DMS53 treated with DMSO at 0.1 percent for 48 hours (cell line): ENCODE measurements at regions not wholly inside any gene's neighbourhood (a gene's known extent, or its start where the extent isn't known, plus 50 kb on each side); places are given as distances from the start of the nearest gene placed in this dataset.
"Not testable (repeated sequence)": the region's sequence is repeated elsewhere in the genome, so short reads cannot be mapped to it uniquely, and the experiment has no call there.

Experiments used
- DNase-seq: peaks from one replicate; lab custom pipeline; 2025; ENCODE audit not compliant: unreplicated experiment; lab: John Stamatoyannopoulos, UW

DNA sequence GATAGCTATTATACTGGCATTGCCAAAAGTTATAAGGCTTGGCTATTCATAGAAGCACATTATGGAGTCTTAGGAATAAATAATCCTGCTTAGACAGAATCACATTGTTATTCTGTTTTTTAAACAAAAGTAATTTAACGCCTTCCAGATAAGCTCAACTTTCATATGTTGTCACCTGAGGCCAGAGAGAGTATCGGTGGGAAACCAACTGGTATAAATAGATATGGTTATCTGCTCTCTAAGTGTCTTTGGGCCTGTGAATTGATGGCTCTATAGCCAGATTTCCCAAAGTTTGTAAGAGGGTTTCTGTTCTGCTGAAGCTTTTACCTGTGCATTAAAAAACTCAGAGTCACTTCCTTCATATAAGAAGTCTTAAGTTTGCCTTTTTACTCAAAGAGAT lies 1449.4 kb downstream of the CDH11 start:
- DNase-seq, result no peak

DNA sequence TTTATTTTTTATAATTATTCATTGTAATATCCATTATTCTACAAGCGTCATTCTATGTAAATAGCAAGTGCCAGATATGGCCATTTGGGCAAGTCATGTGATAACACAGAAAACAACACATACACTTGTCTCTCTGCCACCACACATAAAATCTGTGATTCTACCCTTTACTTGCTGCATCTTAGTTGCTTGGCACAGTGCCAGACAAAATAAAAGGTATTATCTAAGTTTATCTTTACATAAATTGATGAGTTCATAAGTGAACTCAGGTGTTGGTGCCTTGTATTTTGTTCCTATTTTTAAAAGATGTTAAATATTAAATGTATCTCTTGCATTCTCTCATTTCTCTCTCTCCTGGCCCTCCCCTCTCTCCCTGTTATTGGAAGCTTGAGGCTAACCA lies 1458.7 kb downstream of the CDH11 start:
- no peak for DNase-seq

DNA sequence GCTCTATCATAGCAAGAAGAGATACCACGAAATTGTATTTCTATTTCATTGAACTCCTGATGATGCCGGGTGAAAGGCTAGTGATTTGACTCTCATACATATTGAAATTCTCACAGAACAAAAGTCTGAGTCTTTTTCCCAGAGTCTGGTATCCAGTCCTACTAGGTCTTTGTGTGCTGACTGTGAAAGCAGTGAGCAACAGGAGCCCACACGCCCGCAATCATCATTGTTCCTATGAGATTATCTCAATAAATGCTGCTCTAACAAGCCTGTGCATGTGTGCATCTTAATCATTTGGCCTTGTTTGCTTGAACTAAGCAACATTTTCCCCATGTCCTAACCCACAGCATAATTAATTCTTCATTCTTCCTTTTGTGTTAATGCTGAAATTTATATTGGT lies 1466.0 kb downstream of the CDH11 start:
- DNase-seq, result no peak

DNA sequence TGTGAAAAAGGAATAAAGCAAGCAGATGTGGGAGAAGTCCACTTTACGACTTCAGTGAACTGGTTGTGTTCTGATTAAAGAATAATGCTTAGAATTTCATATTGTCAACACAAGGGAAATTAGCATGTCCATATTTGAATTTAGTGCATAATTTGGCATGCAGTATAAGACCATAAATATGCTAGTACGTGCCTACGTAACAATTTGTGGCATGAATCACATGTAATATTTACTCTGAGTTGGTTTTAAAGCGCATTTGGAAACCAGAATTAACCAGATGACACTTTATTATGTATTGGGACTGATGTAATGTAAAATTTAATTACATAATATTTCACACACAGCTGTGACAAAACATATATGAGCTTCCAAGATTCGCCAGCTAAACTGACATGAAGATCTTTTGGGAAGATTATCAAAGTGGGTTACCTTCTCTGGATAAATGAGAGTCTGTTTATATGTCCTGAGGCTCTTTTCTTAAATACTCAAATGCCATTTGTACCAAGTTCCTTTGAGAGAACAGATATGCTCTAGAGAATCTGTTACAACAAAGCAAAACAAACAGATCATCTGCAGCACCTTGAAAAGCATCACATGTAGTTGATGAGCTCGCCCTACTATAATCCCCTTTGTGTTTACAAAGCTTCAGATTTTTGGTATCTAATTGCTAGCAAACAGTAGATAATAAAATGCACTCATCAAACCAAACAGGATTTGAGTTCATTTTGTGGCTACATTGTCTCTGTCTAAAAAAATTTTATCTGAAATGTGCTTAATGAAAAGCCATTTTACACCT lies 1468.6 kb downstream of the CDH11 start:
- DNase-seq, result peak; percentile 0

DNA sequence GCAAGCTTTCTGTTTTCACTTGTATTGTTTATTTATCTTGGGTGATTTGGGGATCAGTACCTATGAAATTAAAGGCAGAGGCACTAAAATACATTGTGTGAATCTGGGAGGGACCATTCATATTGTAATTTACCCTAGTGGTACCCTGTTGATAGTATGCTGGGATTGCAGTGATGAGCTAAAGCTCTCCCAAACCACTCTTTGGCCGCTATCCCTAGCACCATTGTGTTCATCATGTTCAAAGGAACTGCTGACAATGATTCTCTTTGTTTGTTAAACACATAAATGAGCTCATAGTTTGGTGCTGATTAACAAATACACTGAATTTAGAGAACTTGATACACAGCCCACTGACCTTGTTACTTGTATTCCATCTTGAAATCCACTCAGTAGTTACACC lies 1469.8 kb downstream of the CDH11 start:
- DNase-seq, result peak; percentile 2

DNA sequence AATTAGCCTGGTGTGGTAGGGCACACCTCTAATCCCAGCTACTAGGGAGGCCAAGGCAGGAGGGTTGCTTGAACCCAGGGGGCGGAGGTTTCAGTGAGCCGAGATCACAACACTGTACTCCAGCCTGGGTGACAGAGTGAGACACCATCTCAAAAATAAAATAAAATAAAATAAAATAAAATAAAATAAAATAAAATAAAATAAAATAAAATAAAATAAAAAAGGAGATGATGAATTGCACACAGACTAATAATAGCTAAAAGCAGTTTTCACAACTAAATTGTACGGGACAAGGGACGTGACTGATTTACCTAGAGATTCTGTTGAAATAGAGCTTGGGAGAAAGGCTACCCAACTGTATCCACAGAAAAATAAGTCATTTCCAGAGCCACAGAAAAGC lies 1471.3 kb downstream of the CDH11 start:
- DNase-seq, result no peak

DNA sequence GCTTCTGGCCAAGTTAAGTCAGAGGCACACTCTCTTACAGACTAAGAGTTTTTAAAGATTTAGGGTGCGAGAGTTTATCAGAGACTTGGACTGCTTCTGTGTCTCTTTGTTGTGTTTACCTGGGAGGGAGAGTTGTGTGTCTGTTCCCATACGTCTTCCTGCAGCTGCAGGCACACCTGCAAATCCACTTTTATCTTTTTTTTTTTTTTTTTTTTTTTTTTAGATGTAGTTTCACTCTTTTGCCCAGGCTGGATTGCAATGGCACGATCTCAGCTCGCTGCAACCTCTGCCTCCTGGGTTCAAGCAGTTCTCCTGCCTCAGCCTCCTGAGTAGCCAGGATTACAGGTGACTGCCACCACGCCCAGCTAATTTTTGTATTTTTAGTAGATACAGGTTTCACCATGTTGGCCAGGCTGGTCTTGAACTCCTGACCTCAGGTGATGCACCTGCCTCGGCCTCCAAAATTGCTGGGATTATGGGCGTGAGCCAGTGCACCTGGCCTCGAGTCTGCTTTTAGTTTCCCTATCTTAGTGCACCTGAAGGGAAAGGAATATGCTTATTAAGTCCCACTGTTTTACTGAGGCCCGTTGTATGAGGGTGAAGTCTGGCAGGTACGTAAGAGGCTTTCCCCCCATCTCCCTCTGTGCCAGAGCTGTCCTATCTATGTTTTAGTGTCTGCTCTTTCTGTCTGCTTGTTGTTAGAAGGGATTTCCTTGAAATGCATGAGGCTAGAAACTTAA lies 1488.0 kb downstream of the CDH11 start:
- not testable (repeated sequence) for DNase-seq

DNA sequence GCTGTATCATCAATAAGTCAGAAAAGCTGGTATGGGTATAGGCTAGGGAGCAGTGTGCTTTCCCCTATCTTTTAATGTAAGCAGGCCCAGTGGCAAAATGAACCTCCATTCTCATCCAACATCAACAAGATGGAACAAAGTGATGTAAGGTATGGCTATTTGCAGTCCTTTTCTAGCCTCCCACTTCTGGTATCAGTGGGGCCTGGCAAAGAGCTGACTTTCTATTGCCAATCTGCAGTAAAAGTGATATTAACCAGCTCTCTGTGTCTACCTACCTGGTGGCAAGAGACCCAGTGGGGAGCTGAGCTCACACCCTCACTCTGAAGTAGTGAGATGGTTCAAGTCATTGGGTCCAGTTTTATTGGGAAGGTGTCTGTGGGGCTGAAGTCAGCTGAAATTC lies 1492.6 kb downstream of the CDH11 start:
- DNase-seq, result no peak

DNA sequence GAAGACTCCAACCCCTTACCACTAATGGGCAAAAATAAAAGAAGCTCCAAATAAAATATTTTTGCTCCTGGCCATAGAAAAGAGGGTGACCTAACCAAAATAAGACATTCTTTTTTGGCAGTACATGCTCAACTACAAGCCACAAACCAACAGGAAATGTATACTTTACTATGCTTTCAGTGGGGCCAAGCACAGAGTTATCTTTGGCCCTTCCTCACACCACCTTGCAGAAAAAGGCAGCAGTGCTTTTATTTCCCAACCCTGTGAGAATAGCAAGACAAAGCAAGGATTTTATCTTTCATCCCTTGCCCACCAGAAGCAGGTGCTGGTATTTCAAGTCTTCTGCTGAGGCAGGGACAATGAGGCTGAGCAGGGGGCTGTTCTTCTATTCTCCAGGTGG lies 1493.1 kb downstream of the CDH11 start:
- no peak for DNase-seq

DNA sequence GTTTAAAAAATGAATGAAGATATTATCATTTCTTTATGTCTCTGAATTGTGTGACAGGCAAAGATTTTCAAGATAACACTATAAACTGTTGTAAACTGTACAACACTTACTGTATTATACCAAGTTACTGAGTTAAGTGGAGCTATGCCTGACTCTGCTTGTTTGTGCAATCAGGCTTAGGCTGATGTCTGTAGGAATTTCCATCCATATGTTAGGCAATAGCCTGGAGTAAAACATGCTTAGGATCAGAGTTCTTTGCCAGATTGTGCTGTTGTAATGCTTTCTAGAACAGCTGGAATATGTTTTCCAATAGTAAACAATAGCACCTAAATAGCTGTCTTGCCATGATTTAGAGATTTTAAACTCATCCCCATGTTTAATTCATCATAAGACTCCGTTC lies 1496.7 kb downstream of the CDH11 start:
- DNase-seq, result no peak

DNA sequence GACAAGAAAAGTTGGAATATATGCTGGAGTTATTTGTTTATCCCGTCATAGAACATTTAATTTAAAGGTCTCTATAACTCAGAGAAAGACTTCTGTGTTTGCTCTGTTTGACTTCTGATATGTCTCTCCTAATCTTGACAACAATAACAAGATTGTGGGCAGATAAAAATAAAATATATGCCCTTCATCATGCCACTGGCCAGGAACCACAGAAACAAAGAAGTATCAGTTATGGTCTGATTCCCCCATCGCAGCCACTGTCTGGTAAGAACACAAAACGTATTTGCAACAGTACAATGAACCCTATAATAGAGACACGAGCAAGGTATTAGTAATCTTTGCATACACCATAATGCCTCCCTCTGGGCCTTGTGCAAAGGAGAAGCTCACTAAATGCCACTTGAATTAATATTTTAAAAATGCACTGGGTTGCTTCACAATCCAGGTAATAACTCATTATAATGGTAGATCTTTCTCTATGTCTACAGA lies 1498.3 kb downstream of the CDH11 start:
- DNase-seq, result no peak

DNA sequence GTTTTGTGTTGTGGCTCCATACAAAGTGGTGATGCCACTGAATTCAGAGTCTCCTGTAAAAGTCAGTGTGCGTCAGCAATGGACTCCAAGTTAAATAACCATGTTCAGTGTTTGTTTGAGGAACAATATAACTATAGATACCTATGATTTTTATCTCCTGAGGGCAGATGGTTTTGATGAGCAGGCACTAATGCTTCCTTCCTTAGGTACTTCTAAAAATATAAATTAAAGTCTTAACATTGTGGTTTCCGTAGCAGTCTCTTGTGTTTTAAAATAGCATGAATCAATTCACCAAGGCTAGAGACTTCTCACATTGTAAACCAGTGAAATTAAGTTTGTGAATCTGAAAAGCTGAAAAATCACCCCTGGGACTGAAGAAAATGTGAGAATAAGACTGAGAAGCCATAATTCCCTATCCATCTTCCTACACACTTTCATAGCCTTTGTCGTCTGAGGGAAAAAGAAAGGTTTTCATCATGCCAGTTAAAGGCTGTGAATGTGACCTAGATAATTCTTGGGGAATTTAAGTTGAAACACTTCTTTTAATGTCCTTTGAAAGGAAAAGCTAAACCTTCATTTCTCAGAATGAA lies 1502.9 kb downstream of the CDH11 start:
- no peak for DNase-seq

DNA sequence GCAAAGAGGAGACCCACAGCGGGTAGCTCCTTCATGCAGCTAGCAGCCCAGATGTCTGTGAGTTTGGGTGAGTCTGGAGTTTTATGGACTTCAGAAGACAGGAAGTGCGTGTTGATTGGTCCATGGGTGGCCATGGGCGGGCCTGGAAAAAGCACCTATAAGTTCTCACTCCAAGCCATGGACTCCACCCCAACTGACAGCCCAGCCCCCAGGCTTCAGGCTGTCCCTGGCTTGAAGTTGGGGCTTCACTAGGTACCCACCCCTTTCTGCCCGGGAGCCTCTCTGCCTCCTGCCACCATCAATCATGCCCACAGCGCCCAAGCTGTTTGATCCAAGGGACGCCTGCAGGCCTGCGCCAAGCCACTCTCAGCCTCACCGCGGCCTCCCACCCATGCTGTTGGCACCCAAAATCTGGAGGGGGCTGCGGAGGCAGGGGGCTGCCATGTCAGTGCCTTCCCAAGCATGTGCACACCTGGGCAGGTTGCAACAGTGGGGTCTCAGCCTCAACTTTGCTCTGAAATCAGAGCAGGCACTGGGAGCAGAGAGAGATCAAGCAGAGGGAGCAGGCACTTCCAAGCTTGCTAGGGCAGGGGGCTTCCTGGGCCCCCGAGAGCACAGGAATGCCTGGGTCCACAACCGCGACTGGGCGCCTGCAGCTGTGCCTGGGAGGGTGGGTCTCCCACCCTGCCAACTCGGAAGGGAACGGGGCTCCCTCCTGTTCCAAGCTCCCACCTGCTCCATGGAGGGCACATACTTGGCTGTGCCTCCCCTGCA lies 1503.7 kb downstream of the CDH11 start:
- peak; percentile 22 for DNase-seq

DNA sequence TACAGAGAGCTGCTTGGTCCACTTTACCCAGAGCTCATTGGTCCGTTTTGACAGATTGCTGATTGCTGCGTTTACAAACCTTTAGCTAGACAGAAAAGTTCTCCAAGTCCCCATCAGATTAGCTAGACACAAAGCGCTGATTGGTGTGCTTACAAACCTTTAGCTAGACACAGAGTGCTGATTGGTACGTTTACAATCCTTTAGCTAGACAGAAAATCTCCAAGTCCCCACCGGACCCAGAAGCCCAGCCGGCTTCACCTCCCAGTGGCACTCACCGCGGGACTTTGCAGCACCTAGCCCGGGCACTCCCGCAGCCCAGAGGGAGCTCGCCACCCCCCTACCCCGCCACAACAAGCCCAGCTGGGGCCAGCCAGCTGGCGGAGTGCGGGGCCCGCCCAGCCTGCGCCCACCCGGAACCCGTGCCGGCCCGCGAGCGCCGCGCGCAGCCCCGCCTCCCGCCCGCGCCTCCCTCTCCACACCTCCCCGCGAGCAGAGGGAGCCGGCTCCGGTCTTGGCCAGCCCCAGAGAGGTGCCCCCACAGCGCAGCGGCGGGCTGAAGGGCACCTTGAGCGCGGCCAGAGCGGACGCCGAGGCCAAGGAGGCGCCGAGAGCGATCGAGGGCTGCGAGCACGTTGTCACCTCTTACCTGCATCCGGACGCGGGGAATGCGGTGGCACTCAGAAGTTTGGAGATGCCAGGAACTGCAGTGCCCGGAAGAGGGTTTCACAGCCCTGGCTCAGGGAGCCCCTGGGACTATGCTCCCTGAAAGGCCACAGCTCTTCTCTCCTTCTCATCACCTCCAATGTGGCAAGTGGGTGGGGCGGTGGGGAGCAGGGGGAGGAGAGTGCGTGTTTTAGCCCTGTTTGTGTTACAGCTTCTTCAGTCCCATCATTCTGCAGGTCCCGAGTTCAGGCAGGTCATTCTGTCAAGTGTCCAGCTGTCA lies 1504.5 kb downstream of the CDH11 start:
- peak; percentile 22 for DNase-seq

DNA sequence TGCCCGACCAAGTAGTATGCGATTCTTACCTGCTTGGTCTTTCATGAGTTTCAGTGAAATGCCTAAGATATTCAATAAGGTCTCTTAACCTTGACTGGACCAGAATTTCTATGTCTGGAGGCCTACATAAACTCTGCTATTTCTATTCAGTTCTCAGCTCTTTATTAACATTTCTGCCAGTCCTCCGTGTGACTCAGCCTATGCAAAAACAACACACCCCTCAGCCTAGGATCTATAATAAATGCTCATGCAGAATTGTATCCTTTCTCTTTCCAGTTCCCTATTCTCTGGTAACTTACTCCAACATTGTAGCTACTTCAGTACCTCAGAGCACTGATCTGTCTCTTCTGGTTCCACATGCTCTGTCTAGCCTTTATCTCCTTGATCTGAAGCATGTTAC lies 1507.4 kb downstream of the CDH11 start:
- no peak for DNase-seq

DNA sequence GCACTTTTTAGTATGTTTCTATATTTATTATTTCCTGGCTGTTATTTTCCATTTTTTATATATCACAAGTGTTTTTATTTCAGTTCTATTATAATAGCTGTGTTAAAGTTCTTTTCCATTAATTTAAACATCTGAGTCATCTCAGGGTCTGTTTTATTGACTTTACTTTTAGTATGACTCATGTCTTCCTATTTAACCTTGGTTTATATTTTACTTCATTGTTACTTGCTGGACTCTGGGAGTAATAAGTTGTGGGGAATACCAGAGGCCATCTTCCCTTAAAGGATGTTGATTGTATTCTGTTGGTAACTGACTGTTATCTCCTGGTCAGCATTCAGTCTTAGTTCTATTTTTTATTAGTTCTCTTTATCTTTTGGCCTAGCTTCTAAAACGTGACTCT lies 1508.2 kb downstream of the CDH11 start:
- peak; percentile 23 for DNase-seq

DNA sequence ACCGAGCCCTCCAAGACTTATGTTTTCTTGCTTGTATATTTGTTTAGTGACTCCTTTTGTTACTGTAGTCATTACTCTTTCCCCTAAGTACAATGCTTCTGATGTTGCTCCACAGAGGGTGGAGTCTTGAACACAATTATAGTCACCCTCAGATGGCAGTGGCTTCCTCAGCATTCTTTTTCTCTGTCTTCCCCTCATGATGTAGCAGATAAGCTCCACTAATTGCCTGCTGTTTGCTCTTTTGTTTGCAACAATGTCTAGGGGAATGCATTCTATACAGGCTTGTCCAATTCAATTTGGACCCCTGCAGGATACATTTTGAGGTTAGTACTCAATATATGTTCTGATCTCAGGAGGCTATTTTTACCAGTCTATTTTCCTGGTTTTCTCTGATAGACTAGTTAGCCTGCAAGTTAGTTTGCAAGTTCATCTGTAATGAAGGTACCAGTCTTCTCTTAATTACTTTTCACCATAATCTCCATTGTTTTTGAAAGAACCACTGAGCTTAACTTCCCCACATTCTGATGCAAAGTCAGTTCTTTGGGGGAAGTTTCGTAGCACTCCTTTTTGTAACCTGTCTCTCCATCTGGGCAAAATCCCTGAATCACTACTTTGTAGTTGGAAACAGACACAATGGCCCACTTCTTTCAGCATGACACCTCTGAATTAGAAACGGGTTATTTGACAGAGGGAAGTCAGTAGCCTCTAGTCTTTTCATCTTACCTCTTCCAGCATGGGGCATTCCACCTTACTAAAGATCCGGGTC lies 1509.2 kb downstream of the CDH11 start:
- no peak for DNase-seq

DNA sequence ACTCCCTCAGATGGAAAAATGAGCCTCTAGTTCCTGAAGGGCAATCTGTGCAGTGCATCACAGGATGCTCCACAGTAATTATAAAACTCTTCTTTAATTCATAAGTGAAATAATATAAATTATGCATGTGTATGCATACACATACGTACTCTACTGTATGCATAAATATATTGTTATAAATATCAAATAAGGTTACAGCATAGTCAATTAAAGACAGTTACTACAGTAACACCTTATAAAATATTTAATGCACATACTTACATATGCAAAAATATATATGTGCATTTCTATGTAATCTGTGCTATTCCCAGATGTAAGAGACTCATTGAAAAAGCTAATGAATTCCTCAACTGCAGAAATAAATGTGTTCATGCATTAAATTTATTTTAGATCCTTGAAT lies 1515.1 kb downstream of the CDH11 start:
- DNase-seq, result no peak

DNA sequence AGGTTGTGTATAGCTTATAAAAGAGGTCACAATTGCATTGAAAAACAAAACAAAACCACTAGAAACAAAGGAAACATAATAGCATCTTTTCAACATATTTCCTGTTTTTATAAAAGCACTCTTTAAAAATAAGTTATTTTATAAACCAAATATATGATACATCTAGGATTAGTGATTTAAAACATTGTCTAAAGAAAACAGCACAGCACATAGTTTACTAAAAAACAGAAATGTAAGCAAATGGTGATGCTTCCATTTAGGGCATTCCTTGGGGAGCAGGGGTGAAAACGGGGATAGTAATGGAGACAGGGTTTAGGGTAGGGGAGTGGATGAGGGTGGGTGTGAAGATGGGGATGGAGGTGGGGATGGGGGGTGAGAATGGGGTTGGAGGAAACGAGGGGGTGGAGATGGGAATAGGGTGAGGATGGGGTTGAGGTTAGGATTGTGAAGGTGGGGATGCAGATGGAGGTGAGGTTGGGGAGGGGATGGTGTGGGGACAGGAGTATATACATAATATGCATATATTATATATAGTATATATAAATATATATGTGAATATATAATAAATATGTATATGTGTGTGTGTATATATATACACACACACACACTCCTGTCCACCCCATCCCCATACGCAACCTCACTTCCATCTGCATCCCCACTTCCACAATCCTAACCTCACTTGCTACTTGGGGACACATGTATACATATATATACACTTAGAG lies 1519.5 kb downstream of the CDH11 start:
- no peak for DNase-seq
